ENCODE measurements at regions not wholly inside any gene's neighbourhood (a gene's known extent, or its start where the extent isn't known, plus 50 kb on each side); places are given as distances from the start of the nearest gene placed in this dataset.

GRCh38 chr15:96207377-96208006 lies 123.0 kb upstream of the NR2F2 start:
- DNase-seq, result no peak
- Histone ChIP-seq H3K9me2 (no peaks in the 10 kb centered on the region), H4K20me1 (ENCODE audit: insufficient read depth) (no peaks in the 10 kb centered on the region), H3K79me2 (ENCODE audit: insufficient read depth) (no peaks in the 10 kb centered on the region), H3K27ac (ENCODE audit: low read depth in 2 of 2, low read length in 1 of 2) (no peak overlapping the region), H3K4me1 (ENCODE audit: control insufficient read depth in 1 of 2, insufficient read depth in 2 of 2, low read depth in 1 of 2, low read length in 1 of 2) (no peaks in the 10 kb centered on the region), H3K36me3 (replicated peaks in 1 of 2; ENCODE audit: control insufficient read depth in 1 of 2, insufficient read depth in 2 of 2, low read length in 1 of 2) (no peaks in the 10 kb centered on the region), H2AFZ (ENCODE audit: low read depth) (no peak overlapping the region), H3K4me2 (no peak overlapping the region), H3F3A (replicated peaks; ENCODE audit: insufficient read depth) (no peaks in the 10 kb centered on the region), H3K4me3 (ENCODE audit: low read depth in 2 of 2, low read length in 1 of 2) (no peak overlapping the region), H3K9ac (no peak overlapping the region), H3K27me3 (ENCODE audit: insufficient read depth) (no peaks in the 10 kb centered on the region), H3K9me3 (no peaks in the 10 kb centered on the region)
- 17% methylated on average over 2 of the region's 2 CpGs for WGBS (ENCODE audit: low lambda C conversion rate)
- CTCF ChIA-PET, result no interaction called here
- POLR2A ChIA-PET, result no interaction called here
- TF ChIP-seq CHD2 (IDR thresholded peaks at IDR 0.05; ENCODE audit: low read length, partially characterized antibody), result no peak
- TF ChIP-seq TAF1 (IDR thresholded peaks at IDR 0.05; ENCODE audit: borderline replicate concordance, low read depth, low read length), result no peak
- TF ChIP-seq JUND (IDR thresholded peaks at IDR 0.05), result no peak
- TF ChIP-seq, protein P1, sequence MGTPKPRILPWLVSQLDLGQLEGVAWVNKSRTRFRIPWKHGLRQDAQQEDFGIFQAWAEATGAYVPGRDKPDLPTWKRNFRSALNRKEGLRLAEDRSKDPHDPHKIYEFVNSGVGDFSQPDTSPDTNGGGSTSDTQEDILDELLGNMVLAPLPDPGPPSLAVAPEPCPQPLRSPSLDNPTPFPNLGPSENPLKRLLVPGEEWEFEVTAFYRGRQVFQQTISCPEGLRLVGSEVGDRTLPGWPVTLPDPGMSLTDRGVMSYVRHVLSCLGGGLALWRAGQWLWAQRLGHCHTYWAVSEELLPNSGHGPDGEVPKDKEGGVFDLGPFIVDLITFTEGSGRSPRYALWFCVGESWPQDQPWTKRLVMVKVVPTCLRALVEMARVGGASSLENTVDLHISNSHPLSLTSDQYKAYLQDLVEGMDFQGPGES (IDR thresholded peaks at IDR 0.05; ENCODE audit: low read depth, low read length), result no peak
- TF ChIP-seq TEAD4 (IDR thresholded peaks at IDR 0.05; ENCODE audit: borderline replicate concordance, insufficient read depth), result no peak
- TF ChIP-seq EZH2phosphoT487 (IDR thresholded peaks at IDR 0.05; ENCODE audit: borderline replicate concordance, low read depth), result no peak
- no peak for TF ChIP-seq FOXM1 (IDR thresholded peaks at IDR 0.05; ENCODE audit: low read depth)
- no peak for TF ChIP-seq GATA2 (CRISPR knock-in tag; IDR thresholded peaks at IDR 0.05)
- no peak for TF ChIP-seq TCF12 (IDR thresholded peaks at IDR 0.05)
- no peak for TF ChIP-seq RCOR1 (IDR thresholded peaks at IDR 0.05; ENCODE audit: low read length)
- no peak for TF ChIP-seq ELF1 (IDR thresholded peaks at IDR 0.05)
- no peak for TF ChIP-seq SMC3 (IDR thresholded peaks at IDR 0.05; ENCODE audit: low read depth, low read length)
- TF ChIP-seq MXI1 (IDR thresholded peaks at IDR 0.05; ENCODE audit: low read depth, low read length), result no peak
- TF ChIP-seq, protein P2, sequence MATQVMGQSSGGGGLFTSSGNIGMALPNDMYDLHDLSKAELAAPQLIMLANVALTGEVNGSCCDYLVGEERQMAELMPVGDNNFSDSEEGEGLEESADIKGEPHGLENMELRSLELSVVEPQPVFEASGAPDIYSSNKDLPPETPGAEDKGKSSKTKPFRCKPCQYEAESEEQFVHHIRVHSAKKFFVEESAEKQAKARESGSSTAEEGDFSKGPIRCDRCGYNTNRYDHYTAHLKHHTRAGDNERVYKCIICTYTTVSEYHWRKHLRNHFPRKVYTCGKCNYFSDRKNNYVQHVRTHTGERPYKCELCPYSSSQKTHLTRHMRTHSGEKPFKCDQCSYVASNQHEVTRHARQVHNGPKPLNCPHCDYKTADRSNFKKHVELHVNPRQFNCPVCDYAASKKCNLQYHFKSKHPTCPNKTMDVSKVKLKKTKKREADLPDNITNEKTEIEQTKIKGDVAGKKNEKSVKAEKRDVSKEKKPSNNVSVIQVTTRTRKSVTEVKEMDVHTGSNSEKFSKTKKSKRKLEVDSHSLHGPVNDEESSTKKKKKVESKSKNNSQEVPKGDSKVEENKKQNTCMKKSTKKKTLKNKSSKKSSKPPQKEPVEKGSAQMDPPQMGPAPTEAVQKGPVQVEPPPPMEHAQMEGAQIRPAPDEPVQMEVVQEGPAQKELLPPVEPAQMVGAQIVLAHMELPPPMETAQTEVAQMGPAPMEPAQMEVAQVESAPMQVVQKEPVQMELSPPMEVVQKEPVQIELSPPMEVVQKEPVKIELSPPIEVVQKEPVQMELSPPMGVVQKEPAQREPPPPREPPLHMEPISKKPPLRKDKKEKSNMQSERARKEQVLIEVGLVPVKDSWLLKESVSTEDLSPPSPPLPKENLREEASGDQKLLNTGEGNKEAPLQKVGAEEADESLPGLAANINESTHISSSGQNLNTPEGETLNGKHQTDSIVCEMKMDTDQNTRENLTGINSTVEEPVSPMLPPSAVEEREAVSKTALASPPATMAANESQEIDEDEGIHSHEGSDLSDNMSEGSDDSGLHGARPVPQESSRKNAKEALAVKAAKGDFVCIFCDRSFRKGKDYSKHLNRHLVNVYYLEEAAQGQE (IDR thresholded peaks at IDR 0.05; ENCODE audit: low read depth, low read length), result no peak

- no peak overlapping the region for H3K27ac ChIP-seq (ENCODE audit: low read depth in 2 of 2, low read length in 1 of 2)
- no peaks in the 10 kb centered on the region for H3K27me3 ChIP-seq (ENCODE audit: insufficient read depth)
- no peak overlapping the region for H3K4me3 ChIP-seq (ENCODE audit: low read depth in 2 of 2, low read length in 1 of 2)
- WGBS (ENCODE audit: low lambda C conversion rate), result 19% methylated on average over 7 of the region's 8 CpGs
- no peaks in the 10 kb centered on the region for H3K9me2 ChIP-seq
- no peak overlapping the region for H2AFZ ChIP-seq (ENCODE audit: low read depth)
- no peaks in the 10 kb centered on the region for H4K20me1 ChIP-seq (ENCODE audit: insufficient read depth)
- ChIA-PET POLR2A (no interaction called here), CTCF (no interaction called here)
- no peaks in the 10 kb centered on the region for H3F3A ChIP-seq (replicated peaks; ENCODE audit: insufficient read depth)
- no peak overlapping the region for H3K9ac ChIP-seq
- no peaks in the 10 kb centered on the region for H3K36me3 ChIP-seq (replicated peaks in 1 of 2; ENCODE audit: control insufficient read depth in 1 of 2, insufficient read depth in 2 of 2, low read length in 1 of 2)
- no peak for DNase-seq
- H3K4me2 ChIP-seq, result no peak overlapping the region
- no peaks in the 10 kb centered on the region for H3K4me1 ChIP-seq (ENCODE audit: control insufficient read depth in 1 of 2, insufficient read depth in 2 of 2, low read depth in 1 of 2, low read length in 1 of 2)
- no peaks in the 10 kb centered on the region for H3K79me2 ChIP-seq (ENCODE audit: insufficient read depth)
- H3K9me3 ChIP-seq, result no peaks in the 10 kb centered on the region
- no peak for TF ChIP-seq MXI1 (IDR thresholded peaks at IDR 0.05; ENCODE audit: low read depth, low read length)
- no peak for TF ChIP-seq JUND (IDR thresholded peaks at IDR 0.05)
- TF ChIP-seq TAF1 (IDR thresholded peaks at IDR 0.05; ENCODE audit: borderline replicate concordance, low read depth, low read length), result no peak
- TF ChIP-seq GABPA (IDR thresholded peaks at IDR 0.05; ENCODE audit: low read depth), result no peak
- no peak for TF ChIP-seq NFIC (IDR thresholded peaks at IDR 0.05; ENCODE audit: borderline replicate concordance)
- TF ChIP-seq CTCF (IDR thresholded peaks at IDR 0.05), result no peak
- TF ChIP-seq MAX (IDR thresholded peaks at IDR 0.05; ENCODE audit: low read depth), result no peak
- no peak for TF ChIP-seq PBX3 (IDR thresholded peaks at IDR 0.05)
- TF ChIP-seq RFX5 (IDR thresholded peaks at IDR 0.05; ENCODE audit: low read length), result no peak
- TF ChIP-seq SMC3 (IDR thresholded peaks at IDR 0.05; ENCODE audit: low read depth, low read length), result no peak
- TF ChIP-seq EP300 (IDR thresholded peaks at IDR 0.05; ENCODE audit: borderline replicate concordance in 1 of 2, low read depth in 1 of 2, low read length in 1 of 2), result no peak
Observed at GRCh38 chr15:96209285-96209735, 121.2 kb upstream of the NR2F2 start.
